Hippocampal formation (tissue), 2 donors: ENCODE measurements at regions not wholly inside any gene's neighbourhood (a gene's known extent, or its start where the extent isn't known, plus 50 kb on each side); places are given as distances from the start of the nearest gene placed in this dataset.

Experiments
- DNase-seq, 2 donors: peaks; one replicate each; lab custom pipeline; 2025; lab: John Stamatoyannopoulos, UW

- no peak for DNase-seq
Measured at GRCh38 chr5:169354263-169354662, 53.3 kb upstream of the SLIT3 start.

DNA sequence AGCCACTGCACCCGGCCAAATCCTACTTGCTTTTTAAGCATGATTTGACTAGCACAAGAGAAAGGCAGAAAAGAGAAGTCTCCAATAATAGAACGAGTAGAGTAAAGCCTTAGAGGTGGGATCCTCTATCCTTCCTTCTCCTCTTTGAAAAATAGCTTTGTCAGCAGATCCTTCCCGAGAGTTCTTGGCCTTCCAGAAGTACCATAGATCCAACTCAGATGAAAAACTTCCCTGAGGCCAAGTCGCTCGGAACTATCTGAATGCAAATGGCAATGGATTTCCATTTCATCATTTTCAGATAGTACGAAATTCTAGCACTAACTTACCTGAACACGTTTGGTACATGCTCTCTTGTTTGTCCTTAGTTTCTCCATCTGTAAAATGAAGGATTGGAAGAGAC, 52.0 kb upstream of the SLIT3 start:
- DNase-seq, result no peak

DNA sequence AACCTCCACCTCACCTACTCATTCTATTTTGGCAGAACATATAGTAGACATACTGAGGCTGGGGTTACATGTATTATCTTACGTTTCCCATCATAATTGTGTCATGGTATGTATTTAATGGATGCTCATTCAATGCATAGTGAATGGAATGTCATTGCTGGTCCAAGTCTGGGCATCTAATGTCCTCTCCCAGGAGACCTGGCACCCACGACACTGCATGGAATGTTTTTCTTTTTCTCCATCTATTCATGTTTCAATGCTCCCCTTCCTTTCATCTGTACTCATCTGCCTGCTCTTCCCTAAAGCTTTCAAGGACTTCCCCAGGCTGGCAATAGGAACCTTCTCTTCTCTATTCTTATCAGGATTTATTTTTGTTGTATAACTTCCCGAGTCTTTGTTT, 50.8 kb upstream of the SLIT3 start:
- no peak for DNase-seq

- no peak for DNase-seq
Measured at GRCh38 chr5:169350759-169351240, 49.9 kb upstream of the SLIT3 start.
